Breast epithelium (tissue), 3 donors: ENCODE measurements at regions not wholly inside any gene's neighbourhood (a gene's known extent, or its start where the extent isn't known, plus 50 kb on each side); places are given as distances from the start of the nearest gene placed in this dataset.

ENCODE experiments used
- POLR2A ChIP-seq: fragments of 450-650 bp; IDR thresholded peaks from one replicate; pipeline ENCODE4 v1.6.1; 2016; ENCODE audit warnings: antibody characterized with exemption, mild to moderate bottlenecking, moderate library complexity
- TF ChIP-seq, protein P1 (sequence below), 3 donors: fragments of 450-650 bp; IDR thresholded peaks; one replicate each; pipeline ENCODE4 v1.5.1; 2016 to 2017; ENCODE audit warnings: antibody characterized with exemption in 3 of 3, mild to moderate bottlenecking in 3 of 3, moderate library complexity in 3 of 3

DNA sequence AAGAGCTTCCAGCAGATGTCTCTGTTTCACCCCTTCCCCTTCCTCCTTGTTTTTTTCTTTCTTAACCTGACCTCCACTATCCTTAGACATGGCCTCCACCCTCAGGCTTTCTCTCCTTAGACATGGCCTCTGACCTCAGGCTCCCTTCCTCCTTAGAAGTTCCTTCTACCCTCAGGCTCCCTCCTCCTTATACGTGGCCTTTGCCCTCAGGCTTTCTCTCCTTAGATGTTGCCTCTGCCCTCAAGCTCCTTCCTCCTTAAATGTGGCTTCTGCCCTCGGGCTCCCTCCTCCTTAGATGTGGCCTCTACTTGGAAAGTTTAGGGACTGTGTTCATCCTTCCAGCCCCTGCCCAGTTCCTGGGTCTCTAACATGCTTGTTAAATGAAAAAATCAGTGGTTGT lies 180.4 kb upstream of the S1PR3 start:
- TF ChIP-seq, protein P1, sequence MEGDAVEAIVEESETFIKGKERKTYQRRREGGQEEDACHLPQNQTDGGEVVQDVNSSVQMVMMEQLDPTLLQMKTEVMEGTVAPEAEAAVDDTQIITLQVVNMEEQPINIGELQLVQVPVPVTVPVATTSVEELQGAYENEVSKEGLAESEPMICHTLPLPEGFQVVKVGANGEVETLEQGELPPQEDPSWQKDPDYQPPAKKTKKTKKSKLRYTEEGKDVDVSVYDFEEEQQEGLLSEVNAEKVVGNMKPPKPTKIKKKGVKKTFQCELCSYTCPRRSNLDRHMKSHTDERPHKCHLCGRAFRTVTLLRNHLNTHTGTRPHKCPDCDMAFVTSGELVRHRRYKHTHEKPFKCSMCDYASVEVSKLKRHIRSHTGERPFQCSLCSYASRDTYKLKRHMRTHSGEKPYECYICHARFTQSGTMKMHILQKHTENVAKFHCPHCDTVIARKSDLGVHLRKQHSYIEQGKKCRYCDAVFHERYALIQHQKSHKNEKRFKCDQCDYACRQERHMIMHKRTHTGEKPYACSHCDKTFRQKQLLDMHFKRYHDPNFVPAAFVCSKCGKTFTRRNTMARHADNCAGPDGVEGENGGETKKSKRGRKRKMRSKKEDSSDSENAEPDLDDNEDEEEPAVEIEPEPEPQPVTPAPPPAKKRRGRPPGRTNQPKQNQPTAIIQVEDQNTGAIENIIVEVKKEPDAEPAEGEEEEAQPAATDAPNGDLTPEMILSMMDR (IDR thresholded peaks at IDR 0.05), result no peak
- no peak for TF ChIP-seq POLR2A
